Activated CD4-positive, alpha-beta T cell treated with anti-CD3 and anti-CD28 coated beads, Interleukin-2, amount 50 U/mL, for 24 hours (primary cell): ENCODE measurements at regions not wholly inside any gene's neighbourhood (a gene's known extent, or its start where the extent isn't known, plus 50 kb on each side); places are given as distances from the start of the nearest gene placed in this dataset.

Experiments
- DNase-seq, 2 donors: peaks; one replicate each; pipeline ENCODE4 v3.0.0-alpha.2; 2020; ENCODE audit warnings: low read depth in 1 of 2, low spot score in 1 of 2

DNA sequence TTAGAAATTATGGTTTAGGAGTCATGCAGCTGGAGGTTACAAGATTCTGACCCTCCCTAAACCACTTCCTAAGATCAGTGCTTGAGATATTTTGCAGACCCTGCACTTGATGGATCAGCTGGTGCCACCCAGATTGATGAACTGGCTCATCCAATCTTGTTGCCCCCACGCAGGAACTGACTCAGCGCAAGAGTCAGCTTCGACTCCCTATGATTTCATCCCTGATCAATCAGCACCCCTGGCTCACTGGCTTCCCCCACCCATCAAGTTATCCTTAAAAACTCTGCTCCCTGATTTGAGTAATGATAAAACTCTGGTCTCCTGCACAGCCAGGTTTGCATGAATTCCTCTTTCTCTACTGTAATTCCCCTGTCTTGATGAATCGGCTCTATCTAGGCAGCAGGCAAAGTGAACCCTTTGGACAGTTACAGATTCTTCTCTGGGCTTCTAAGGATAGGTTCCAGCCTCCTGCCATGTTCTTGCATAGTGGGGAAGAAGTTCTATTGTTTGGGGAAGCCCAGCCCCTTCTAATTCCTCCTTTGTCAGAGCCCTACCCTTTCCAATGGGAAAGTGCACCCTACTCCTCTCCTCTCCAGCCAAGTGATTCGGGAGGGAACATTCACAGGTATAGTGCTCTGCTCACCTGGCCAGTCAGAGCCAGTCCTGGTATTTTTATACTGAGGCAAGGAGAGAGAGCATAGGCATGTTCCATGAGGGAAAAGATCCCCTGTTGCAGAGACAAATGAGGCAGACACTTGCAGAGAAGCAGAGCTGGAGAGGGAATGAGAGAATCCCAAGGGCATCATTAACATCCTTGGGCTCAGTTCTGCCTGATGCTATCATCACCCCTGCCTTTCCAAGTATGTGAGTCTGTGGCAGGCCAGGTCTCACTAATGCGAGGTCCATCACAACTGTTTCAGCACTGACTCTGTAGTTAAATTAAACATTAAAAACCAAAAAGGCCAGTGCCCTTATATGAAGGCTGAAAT, 224.4 kb upstream of the GALNT17 start:
- DNase-seq: no peak

DNA sequence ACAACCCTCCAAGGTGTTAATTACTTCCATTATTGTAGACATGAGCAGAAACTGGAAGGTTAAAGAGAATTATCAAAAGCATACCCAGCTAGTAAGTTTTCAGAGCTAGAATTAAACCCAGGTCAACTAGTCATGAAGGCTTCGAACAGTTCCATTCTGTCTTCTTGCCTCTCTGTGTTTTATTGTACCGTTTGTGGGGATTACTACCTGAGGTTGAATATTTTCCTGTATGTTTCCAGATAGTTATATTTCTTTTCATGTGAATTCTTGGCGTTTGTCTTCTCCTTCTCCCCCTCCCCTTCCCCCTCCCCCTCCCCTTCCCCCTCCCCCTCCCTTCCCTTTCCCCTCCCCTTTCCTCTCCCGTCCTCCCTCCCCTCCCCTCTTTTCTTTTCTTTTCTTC, 218.0 kb upstream of the GALNT17 start:
- no peak for DNase-seq

DNA sequence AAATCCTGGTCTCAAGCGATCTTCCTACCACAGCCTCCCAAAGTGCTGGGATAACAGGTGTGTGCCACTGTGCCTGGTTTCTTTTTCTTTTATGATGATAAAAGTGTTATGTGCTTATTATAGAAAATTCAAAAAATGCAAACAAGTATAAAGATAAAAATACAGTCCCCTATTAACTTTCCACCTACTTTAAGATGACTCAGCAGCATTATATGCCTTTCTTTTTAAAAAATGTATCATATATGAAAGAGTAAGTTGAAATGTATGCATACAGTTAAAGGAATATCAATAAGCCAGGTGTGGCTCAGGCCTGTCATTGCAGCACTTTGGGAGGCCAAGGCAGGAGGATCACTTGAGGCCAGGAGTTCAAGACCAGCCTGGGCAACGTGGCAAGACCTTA, 216.9 kb upstream of the GALNT17 start:
- no peak for DNase-seq

DNA sequence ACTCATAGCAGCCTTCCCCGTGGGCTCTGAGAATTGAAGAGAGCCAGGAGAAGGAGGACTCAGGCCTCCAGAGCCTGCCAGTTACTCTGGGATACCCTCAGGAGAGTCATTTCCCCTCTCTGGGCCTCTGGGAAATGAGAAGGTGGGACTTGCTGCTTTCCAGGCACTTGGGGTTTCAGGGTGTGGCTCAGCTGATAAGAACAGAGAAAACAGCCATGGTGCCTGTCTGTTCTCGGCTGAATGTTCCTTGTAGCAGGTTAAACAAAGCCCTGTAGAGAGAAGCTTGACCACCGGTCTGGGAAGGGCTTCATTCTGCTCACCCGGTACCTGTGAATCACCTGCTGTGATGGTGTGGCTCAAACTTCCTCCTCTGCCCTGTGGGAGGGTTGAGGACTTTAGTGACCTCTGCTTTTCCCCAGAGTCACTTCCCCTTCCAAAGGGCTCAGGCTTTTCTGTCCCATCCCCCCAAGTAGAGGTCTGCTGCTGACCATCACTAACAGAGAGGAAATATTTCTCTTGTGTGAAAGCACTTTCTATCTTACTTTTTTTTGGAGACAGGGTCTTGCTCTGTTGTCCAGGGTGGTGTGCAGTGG, 212.4 kb upstream of the GALNT17 start:
- no peak for DNase-seq

DNA sequence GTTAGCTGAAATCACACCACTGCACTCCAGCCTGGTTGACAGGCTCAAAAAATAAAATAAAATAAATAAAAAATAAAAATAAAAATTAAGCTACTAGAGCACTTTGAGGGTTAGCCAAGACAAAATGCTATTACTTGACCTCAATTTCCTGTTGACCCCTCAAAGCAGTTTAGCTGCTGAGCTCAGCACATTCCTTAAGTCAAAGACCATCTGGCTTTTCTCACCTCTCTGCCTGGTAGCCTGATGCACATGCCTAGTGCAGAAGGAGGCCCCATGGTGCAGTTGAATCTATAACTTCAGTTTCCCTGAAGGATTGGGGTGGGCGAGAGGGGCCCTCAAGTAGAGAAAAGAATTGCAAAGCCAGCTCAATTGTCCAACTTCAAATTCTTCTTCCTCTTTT, 211.1 kb upstream of the GALNT17 start:
- DNase-seq: no peak

DNA sequence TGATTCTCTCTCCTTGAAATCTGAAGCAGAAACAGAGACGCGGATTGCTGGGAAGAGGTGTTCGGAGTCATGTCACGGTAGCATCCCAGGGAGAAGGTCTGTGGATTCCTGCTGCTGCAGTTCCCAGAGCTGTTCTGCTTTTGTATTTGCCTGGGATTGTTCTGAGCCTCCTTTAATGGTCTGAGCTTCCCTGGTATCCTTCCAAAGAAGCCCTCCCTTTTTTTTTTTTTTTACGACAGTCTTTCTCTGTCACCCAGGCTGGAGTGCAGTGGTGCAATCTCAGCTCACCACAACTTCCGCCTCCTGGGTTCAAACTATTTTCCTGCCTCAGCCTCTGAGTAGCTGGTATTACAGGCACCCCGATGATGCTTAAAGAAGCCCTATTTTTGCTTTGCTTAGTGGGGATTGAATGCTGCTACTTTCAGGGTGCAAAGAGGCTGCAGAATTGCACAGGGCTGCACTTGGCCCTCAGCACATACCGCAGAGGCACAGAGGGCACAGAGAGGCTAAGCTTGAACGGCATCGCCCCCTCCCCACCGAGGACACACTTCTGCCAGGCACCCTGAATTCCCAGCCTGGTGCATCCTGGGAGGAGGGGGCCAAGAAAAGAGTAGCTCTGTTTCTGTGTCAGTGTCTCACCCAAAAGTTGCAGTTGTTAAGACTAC, 208.6 kb upstream of the GALNT17 start:
- DNase-seq: no peak

DNA sequence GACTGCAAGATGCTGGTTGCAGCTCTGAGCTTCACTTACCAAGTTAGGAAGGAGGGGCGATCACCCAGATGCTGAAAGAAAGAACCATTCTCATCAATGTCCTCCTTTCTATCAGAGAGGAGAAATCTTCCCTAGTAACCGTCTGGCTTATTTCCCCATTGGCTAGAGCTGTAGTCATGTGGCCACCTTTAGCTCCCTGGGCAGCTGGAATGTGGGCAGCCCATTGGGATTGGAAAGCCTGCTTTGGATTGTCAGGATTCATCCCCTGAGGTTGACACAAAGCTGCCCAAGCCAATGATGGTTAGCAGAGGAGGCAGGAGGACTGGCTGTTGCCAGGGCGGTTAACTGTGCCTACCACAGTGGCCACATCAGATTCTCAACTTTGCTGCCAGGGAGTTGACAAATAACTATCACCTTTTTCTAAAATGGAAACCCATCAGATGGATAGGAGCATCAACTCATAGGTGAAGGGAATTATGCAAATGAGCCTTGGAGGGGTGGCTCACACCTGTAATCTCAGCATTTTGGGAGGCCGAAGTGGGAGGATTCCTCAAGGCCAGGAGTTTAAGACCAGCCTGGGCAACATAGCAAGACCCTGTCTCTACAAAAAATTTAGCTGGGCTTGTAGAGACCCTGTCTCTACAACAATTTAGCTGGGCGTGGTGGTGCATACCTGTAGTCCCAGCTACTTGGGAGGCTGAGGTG, 206.4 kb upstream of the GALNT17 start:
- DNase-seq: no peak

DNA sequence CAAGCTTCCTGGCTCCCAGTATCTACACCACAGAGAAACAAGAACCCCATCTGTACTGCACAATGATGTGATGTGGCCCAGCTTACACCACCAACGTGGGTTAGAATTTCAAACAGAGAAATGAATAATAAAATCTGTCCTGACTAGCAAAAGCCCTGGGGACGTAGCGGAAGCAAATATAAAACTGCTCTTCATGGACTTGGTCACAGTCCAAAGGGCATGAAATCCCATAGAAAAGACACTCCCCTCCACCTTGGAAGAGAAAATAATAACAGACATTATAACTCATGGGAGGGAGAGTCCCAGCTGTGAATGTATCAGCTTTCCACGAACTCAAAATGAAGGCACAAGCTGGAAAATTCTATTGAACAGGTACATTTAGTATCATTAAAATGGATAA, 205.3 kb upstream of the GALNT17 start:
- DNase-seq: no peak

DNA sequence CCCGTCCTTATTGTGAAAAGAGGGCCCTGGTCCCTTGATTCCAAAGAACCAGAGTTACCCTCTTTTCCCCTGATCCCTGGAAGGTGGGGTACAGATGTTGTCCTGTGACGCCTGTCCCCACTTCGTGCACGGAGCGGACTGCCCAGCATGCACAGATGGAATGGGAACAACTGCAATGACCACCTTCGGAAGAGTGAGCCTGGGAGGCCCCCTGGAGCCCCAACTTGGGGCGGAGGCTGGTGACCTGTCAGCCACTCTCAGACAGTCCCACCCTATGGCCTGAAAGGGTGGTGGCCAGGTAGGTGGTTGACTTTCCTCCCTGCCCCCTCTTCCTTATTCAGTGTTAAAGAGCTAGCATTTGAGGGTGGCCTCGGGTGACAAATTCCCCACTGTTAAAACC, 196.6 kb upstream of the GALNT17 start:
- DNase-seq: no peak

DNA sequence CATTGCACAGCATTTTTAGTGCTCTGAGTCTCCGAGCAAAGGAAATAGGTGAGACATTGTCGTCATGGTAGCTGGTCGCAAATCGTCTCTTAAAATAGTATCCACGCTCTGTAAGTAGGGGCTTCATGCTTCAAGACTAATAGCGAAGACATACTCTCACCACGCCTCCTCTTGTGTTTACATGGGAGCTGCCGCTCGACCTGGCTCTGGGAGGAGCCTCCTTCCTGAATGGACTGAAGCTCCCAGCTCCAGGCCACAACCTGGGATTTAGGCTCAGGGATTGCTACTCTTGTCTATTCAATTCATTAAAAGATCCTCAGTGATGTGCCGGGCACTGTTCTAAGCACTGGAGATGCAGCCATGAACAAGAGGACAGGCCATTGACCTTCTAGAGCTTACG, 196.1 kb upstream of the GALNT17 start:
- DNase-seq: no peak

DNA sequence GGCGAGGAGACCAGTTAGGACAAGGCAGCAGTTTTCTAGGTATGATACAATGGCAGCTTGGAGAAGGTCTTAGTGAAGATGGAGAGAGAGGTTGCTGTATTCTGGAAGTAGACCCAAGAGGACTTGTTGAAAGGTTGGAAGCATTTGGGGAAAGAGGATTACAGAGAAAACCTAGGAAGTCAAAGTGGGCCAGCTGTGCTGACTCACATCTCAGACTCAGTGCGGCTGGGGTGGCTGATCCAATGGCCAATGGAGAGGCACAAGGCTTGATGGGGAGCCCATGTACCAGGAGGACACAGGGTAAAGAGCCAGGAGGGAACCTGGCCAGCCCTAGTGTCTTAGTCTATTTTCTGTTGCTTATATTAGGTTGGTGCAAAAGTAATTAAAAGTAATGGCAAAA, 194.5 kb upstream of the GALNT17 start:
- no peak for DNase-seq

DNA sequence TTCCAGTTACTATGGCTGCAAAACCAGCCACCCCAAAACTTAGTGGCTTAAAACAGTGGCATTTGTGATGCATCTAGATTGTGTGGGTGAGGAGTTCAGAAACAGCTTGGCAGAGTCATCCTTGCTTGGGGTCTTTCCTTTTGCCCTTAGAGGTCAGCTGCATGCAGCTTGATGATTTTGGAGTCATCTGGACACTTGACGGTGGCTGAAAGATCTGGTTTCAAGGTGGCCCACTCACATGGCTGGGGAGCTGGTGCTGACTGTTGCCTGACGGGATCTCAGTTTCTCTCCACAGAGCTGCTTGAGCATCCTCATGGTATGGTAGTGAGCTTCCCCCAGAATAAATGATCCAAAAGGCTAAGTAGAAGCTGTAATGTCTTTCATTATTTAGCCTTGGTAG, 191.3 kb upstream of the GALNT17 start:
- no peak for DNase-seq

DNA sequence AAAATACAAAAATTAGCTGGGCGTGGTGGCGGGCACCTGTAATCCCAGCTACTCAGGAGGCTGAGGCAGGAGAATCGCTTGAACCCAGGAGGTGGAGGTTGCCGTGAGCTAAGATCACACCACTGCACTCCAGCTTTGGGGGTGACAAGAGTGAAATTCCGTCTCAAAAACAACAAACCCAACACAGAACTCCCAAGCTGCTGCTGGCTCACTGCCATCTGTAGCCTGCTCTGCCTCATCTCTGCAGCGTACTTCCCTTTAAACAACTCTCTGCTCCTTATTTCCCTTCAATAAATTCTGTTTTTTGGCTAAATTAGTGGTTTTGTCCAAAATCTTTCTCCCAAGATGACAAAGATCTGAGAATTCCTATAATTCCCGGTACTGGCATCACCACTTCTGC, 189.2 kb upstream of the GALNT17 start:
- DNase-seq: no peak

DNA sequence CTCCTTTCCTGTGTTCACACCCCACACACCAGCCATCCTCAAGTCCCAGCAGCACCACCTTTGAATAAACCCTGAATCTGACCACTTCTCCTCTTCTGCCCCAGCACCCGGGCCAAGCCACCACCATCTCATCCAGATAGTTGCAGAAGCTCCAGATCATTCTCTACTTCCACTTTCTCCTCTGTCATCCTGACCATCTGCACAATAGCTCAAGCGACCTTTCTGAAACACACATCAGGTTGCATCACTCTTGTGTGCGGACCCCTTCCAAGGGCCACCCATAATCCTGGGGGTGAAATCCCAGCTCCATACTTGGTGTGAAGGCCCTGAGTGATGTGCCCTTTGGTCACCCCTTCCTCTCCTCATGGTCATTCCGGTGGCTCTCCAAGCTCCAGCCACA, 187.4 kb upstream of the GALNT17 start:
- no peak for DNase-seq

DNA sequence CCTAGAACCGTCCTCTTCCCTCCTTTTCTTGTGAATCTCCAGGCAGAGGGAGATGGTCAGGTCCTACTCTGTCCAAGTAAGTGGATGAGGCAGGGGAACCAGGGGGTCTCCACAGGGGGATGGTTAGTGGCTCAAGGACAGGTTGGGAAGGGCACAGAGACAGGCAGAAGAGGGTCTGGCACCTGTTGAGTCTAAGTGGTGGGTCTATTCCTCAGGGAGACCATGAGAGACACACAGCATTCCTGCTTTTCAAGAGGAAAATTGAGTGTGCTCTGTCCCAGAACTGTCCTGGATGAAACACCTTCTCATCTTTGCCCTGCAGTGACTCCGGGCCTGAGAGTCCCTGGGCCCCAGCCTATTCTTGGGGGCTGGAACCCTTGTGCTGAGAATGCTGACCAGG, 184.8 kb upstream of the GALNT17 start:
- DNase-seq: no peak

DNA sequence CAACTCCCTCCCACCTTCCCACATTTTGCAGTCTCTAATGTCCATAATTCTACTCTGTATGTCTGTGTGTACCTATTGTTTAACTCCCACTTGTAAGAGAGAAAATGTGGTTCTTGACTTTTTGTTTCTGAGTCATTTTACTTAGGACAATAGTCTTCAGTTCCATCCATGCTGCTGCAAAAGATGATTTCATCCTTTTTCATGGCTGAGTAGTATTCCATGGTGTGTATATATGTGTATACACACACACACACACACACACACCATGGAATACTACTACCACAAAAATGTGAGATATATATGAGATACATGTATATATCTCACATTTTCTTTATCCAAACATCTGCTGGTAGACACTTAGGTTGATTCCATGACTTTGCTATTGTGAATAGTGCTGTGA, 182.1 kb upstream of the GALNT17 start:
- no peak for DNase-seq

DNA sequence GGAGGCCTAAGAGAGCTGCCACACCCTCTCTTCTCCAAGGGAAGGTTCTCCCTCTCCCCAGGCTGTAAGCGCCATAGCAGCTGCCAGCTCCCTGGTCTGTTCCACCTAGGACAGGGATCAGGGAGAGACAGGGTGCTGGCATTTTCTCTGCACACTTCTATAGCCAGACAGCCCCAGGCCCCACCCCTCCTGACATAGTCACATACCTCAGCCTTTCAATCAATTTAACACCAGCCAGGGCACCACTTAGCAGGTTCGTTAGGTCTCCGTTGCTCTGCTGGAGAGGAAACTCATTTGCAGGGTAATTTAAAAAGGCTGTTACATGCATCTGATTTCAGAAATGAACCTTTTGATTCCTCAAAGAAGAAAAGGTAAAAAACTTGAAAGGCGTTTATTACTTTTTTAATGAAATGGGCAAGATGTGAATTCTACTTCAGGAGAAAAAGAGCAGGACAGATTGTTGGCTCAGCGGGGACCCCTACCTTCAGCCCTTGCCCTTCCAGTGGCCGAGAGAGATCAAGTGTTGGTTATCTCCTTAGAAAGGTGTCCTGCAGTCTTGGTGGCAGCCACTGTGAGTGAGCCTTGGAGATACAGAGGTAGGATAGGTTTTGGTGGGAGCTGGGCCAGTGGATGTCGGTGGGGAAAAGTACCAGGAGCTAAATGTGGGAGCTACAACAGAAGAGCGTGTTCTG, 180.5 kb upstream of the GALNT17 start:
- DNase-seq: no peak

DNA sequence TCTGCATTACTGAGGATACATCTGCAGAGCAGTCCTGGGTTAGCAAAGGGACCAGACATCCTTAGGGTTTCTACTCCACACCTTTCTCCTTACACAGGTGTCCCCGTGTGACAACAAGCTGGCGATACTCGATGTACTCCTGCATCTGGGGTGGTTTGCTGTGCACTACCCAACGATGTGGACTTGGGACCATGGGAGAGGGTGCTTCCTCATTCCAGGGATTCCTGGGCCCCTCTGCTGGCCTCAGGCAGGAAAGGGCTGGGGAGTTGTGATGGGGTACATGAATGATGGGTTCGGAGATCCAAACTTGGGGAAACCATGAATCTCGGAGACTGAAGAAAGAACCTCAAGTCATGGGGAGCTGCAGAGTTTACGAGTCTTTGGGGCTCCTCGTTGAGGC, 179.6 kb upstream of the GALNT17 start:
- DNase-seq: no peak

DNA sequence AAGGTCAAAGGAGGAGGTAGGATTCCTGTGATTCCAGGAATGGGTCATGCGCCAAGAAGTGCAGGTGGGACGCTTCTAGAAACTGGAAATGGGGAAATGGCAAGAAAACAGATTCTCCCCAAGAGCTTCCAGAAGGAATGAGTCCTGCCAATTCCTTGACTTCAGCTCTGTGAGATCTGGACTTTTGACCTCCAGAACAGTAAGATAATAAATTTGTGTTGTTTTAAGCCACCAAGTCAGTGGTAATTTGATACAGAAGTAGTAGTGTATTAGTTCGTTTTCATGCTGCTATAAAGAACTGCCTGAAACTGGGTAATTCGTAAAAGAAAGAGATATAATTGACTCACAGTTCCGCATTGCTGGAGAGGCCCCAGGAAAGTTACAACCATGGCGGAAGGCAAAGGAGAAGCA, 178.6 kb upstream of the GALNT17 start:
- DNase-seq: no peak

DNA sequence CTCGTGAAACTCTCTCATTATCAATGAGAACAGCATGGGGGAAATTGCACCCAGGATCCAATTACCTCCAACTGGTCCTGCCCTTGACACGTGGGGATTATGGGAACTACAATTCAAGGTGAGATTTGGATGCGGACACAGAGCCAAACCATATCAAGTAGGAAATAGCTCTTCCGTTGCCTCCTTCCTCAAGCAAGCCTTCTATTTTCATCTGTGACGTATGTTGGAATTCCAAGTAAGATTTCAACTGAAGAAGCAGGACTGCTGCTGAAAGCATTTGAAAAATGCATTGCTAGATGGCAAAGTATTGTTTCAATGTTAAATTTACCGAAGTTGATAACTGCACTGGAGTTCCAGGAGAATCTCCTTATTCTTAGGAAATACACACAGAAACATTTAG, 178.1 kb upstream of the GALNT17 start:
- DNase-seq: no peak

DNA sequence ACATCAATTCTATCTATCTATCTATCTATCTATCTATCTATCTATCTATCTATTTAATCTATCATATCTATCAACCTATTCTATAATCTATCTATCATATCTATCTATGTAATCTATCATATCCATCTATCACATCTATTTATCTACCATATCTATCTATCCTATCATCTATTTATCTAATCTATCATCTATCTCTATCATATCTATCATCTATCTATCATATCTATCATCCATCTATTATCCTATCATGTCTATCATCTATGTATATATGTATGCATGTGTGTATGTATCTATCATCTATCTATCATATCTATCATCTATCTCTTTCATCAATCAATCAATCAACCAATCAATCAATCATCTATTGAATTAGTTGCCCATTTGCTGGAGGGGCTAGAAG, 159.3 kb upstream of the GALNT17 start:
- DNase-seq: no peak
